OCI-LY1 (cell line): ENCODE measurements at regions not wholly inside any gene's neighbourhood (a gene's known extent, or its start where the extent isn't known, plus 50 kb on each side); places are given as distances from the start of the nearest gene placed in this dataset.

Source experiments
- EZH2 ChIP-seq: fragments of 200-600 bp; sonication (generic), shearing (Covaris generic); IDR thresholded peaks from 2 replicates; pipeline ENCODE4 v1.8.0; 2017; ENCODE audit warnings: borderline replicate concordance, mixed run types, mild to moderate bottlenecking, antibody characterized with exemption, low read length, moderate library complexity, mixed read lengths
- TF ChIP-seq, protein P1 (sequence below): fragments of 200-600 bp; sonication (generic), shearing (Covaris generic); IDR thresholded peaks from 2 replicates; pipeline ENCODE4 v1.5.1; 2017; ENCODE audit warnings: mild to moderate bottlenecking, antibody characterized with exemption, low read length, moderate library complexity, mixed read lengths

- TF ChIP-seq, protein P1, sequence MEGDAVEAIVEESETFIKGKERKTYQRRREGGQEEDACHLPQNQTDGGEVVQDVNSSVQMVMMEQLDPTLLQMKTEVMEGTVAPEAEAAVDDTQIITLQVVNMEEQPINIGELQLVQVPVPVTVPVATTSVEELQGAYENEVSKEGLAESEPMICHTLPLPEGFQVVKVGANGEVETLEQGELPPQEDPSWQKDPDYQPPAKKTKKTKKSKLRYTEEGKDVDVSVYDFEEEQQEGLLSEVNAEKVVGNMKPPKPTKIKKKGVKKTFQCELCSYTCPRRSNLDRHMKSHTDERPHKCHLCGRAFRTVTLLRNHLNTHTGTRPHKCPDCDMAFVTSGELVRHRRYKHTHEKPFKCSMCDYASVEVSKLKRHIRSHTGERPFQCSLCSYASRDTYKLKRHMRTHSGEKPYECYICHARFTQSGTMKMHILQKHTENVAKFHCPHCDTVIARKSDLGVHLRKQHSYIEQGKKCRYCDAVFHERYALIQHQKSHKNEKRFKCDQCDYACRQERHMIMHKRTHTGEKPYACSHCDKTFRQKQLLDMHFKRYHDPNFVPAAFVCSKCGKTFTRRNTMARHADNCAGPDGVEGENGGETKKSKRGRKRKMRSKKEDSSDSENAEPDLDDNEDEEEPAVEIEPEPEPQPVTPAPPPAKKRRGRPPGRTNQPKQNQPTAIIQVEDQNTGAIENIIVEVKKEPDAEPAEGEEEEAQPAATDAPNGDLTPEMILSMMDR, result no peak
- TF ChIP-seq EZH2, result no peak
These were observed 131.5 kb upstream of the RALGAPA2 start for GRCh38 chr20:20843982-20844381.
